Transverse colon (tissue), 4 donors: ENCODE measurements at regions not wholly inside any gene's neighbourhood (a gene's known extent, or its start where the extent isn't known, plus 50 kb on each side); places are given as distances from the start of the nearest gene placed in this dataset.
"Not testable (repeated sequence)": the region's sequence is repeated elsewhere in the genome, so short reads cannot be mapped to it uniquely, and the experiment has no call there.

Source experiments
- DNase-seq: peaks from one replicate; pipeline ENCODE4 v3.0.0-alpha.2; 2019
- H3K27ac ChIP-seq, 4 donors: fragments of 200-600 bp; sonication (generic); 2 replicates each; pipeline ENCODE4 v1.5.1; 2016 to 2018; ENCODE audit warnings: inconsistent platforms in 4 of 4
- H3K27me3 ChIP-seq: fragments of 200-600 bp; sonication (generic); 2 replicates; pipeline ENCODE4 v1.5.1; 2017; ENCODE audit warnings: inconsistent platforms
- H3K36me3 ChIP-seq, 4 donors: fragments of 200-600 bp; sonication (generic); 2 replicates each; pipeline ENCODE4 v1.5.1; 2017 to 2019; ENCODE audit warnings: inconsistent platforms in 4 of 4
- H3K4me1 ChIP-seq, 4 donors: fragments of 200-600 bp; sonication (generic); 2 replicates each; pipeline ENCODE4 v1.5.1; 2017 to 2020; ENCODE audit warnings: inconsistent platforms in 4 of 4
- H3K4me3 ChIP-seq, 4 donors: fragments of 200-600 bp; sonication (generic); 1 replicate in 1 of 4; 2 replicates in 3 of 4; pipeline versions ENCODE4 v1.5.1 to v1.6.1; 2017 to 2019; ENCODE audit warnings: inconsistent platforms in 4 of 4
- H3K9me3 ChIP-seq, 2 donors: fragments of 200-600 bp; sonication (generic); 2 replicates each; pipeline ENCODE4 v1.5.1; 2017 to 2019; ENCODE audit warnings: inconsistent platforms in 2 of 2
- CTCF ChIP-seq, 5 experiments: fragments of 200-600 bp in 3 of 5; fragments of 450-650 bp in 2 of 5; sonication (generic) in 3 of 5; IDR thresholded peaks; 1 replicate in 2 of 5; 2 replicates in 3 of 5; pipeline ENCODE4 v1.5.1; 2016 to 2017; ENCODE audit warnings: antibody characterized with exemption in 5 of 5, inconsistent platforms in 3 of 5, mild to moderate bottlenecking in 2 of 5, moderate library complexity in 1 of 5
- EP300 ChIP-seq: sonication (generic); formaldehyde crosslinking; IDR thresholded peaks from one replicate; pipeline ENCODE4 v1.6.1; 2017; ENCODE audit warnings: antibody characterized with exemption, low read depth
- POLR2A ChIP-seq: fragments of 450-650 bp; IDR thresholded peaks from one replicate; pipeline ENCODE4 v1.6.1; 2016; ENCODE audit warnings: antibody characterized with exemption, mild to moderate bottlenecking, moderate library complexity
- POLR2AphosphoS5 ChIP-seq, 3 donors: sonication (generic); formaldehyde crosslinking; IDR thresholded peaks; one replicate each; pipeline ENCODE4 v1.6.1; 2016; ENCODE audit warnings: antibody characterized with exemption in 3 of 3
- WGBS, 2 donors: methylation state at CpG; one replicate each; pipeline ENCODE4 v1.1.5; 2018; ENCODE audit warnings: low coverage in 1 of 2; 5-methylcytosine and 5-hydroxymethylcytosine counted together
- in situ Hi-C, 4 donors: fragments of 200-750 bp; cut with MboI; loops; one replicate each; pipeline versions ENCODE4 v1.15.0 to v1.15.1; 2017; ENCODE audit warnings: low sequenced_read_pairs in 3 of 4, low pct_ligation_motif_present in 1 of 4, low pct_unique_long_range_greater_than_20kb in 1 of 4
- intact Hi-C: fragments of 100-400 bp; cut with DNase I; formaldehyde crosslinking; loops from one replicate; pipeline ENCODE4 v1.15.1; 2023; ENCODE audit warnings: low total_unique reads

GRCh38 chr3:110686701-110687100 lies 384.9 kb upstream of the NECTIN3 start:
- H3K9me3 ChIP-seq = no peaks in the 10 kb centered on the region
- H3K4me1 ChIP-seq = no peaks in the 10 kb centered on the region
- in situ Hi-C loops (no loop called here), intact Hi-C loops (no loop called here)
- TF ChIP-seq EP300 = no peak
- no peak for TF ChIP-seq POLR2AphosphoS5 (IDR thresholded peaks at IDR 0.05)
- no peak for TF ChIP-seq CTCF (IDR thresholded peaks at IDR 0.05)
- no peak for TF ChIP-seq POLR2A
- H3K27me3 ChIP-seq = no peaks in the 10 kb centered on the region
- no peak overlapping the region for H3K27ac ChIP-seq
- no peaks in the 10 kb centered on the region for H3K36me3 ChIP-seq
- DNase-seq = no peak
- no peak overlapping the region for H3K4me3 ChIP-seq
- WGBS, 2 donors = 54 to 58% methylated on average over 3 of the region's 3 CpGs

GRCh38 chr3:110687138-110687537 lies 384.5 kb upstream of the NECTIN3 start:
- Histone ChIP-seq H3K4me1 (no peaks in the 10 kb centered on the region), H3K27ac (no peak overlapping the region), H3K4me3 (no peak overlapping the region), H3K36me3 (no peaks in the 10 kb centered on the region), H3K27me3 (no peaks in the 10 kb centered on the region), H3K9me3 (no peaks in the 10 kb centered on the region)
- in situ Hi-C loops = no loop called here
- DNase-seq = no peak
- intact Hi-C loops = no loop called here
- TF ChIP-seq POLR2A (no peak), POLR2AphosphoS5 (IDR thresholded peaks at IDR 0.05) (no peak), EP300 (no peak), CTCF (IDR thresholded peaks at IDR 0.05) (no peak)

- intact Hi-C loops = no loop called here
- Histone ChIP-seq H3K4me3 (no peak overlapping the region), H3K9me3 (no peaks in the 10 kb centered on the region), H3K36me3 (no peaks in the 10 kb centered on the region), H3K4me1 (no peaks in the 10 kb centered on the region), H3K27ac (no peak overlapping the region), H3K27me3 (no peaks in the 10 kb centered on the region)
- DNase-seq = no peak
- TF ChIP-seq POLR2A (no peak), CTCF (IDR thresholded peaks at IDR 0.05) (no peak), EP300 (no peak), POLR2AphosphoS5 (IDR thresholded peaks at IDR 0.05) (no peak)
- WGBS, 2 donors = 60 to 76% methylated on average over 3 to 4 of the region's 4 CpGs
- in situ Hi-C loops = no loop called here
These were observed 373.7 kb upstream of the NECTIN3 start for GRCh38 chr3:110697961-110698360.

- H3K36me3 ChIP-seq, in situ Hi-C loops, H3K9me3 ChIP-seq, intact Hi-C loops, H3K27me3 ChIP-seq, H3K27ac ChIP-seq, H3K4me1 ChIP-seq, H3K4me3 ChIP-seq, DNase-seq: not testable (repeated sequence)
These were observed 367.3 kb upstream of the NECTIN3 start for GRCh38 chr3:110704332-110704731.

- Histone ChIP-seq H3K4me3 (no peak overlapping the region), H3K27me3 (no peaks in the 10 kb centered on the region), H3K4me1 (no peaks in the 10 kb centered on the region), H3K9me3 (no peaks in the 10 kb centered on the region), H3K36me3 (no peaks in the 10 kb centered on the region), H3K27ac (no peak overlapping the region)
- in situ Hi-C loops = no loop called here
- WGBS, 2 donors = 91% methylated on average over 1 of the region's 1 CpG; no CpG with 5 or more reads in 1 of the 2 donors
- intact Hi-C loops = no loop called here
- DNase-seq = no peak
- TF ChIP-seq CTCF (IDR thresholded peaks at IDR 0.05) = no peak
- no peak for TF ChIP-seq POLR2AphosphoS5 (IDR thresholded peaks at IDR 0.05)
These were observed 363.5 kb upstream of the NECTIN3 start for GRCh38 chr3:110708156-110708555.
